C4-2B (cell line): ENCODE measurements at regions not wholly inside any gene's neighbourhood (a gene's known extent, or its start where the extent isn't known, plus 50 kb on each side); places are given as distances from the start of the nearest gene placed in this dataset.

Experiments used
- CTCF ChIP-seq: fragments of 450-650 bp; conservative IDR thresholded peaks from 2 replicates; pipeline ENCODE4 v1.5.1; 2017; ENCODE audit warnings: mild to moderate bottlenecking
- ZFX ChIP-seq: fragments of 450-650 bp; IDR thresholded peaks from 2 replicates; pipeline ENCODE4 v1.6.1; 2017

- TF ChIP-seq CTCF, result no peak
- TF ChIP-seq ZFX, result no peak
Measured at GRCh38 chr2:144770616-144771230, 250.8 kb upstream of the ZEB2 start.
